ENCODE measurements at regions not wholly inside any gene's neighbourhood (a gene's known extent, or its start where the extent isn't known, plus 50 kb on each side); places are given as distances from the start of the nearest gene placed in this dataset.

GRCh38 chr5:93305984-93306383 is 275.0 kb downstream of the NR2F1-AS1 start:
- Mint-ChIP-seq H3K27me3 (ENCODE audit: low read depth) (no peaks in the 10 kb centered on the region), H3K4me3 (no peak overlapping the region), H3K36me3 (ENCODE audit: insufficient read depth in 2 of 2) (no peaks in the 10 kb centered on the region), H3K9me3 (peaks cover 2 to 4% of the 10 kb centered on the region in 2 donors), H3K27ac (no peak overlapping the region), H3K4me1 (ENCODE audit: low read depth) (no peaks in the 10 kb centered on the region)
- DNase-seq (no peak), ATAC-seq (replicated peaks in 1 of 2) (no peak)

- Mint-ChIP-seq H3K36me3 (ENCODE audit: insufficient read depth in 2 of 2) (no peaks in the 10 kb centered on the region), H3K4me3 (no peak overlapping the region), H3K4me1 (ENCODE audit: low read depth) (no peaks in the 10 kb centered on the region), H3K27ac (no peak overlapping the region), H3K27me3 (ENCODE audit: low read depth) (no peaks in the 10 kb centered on the region), H3K9me3 (peaks cover 0 to 2% of the 10 kb centered on the region in 2 donors)
- ATAC-seq (replicated peaks in 1 of 2): no peak
- no peak for DNase-seq
Measured at GRCh38 chr5:93304456-93305250, 276.4 kb downstream of the NR2F1-AS1 start.

- no peak for DNase-seq
- no peak for ATAC-seq (replicated peaks in 1 of 2)
- H3K36me3 Mint-ChIP-seq (ENCODE audit: insufficient read depth in 2 of 2): no peaks in the 10 kb centered on the region
- H3K27me3 Mint-ChIP-seq (ENCODE audit: low read depth): no peaks in the 10 kb centered on the region
- H3K27ac Mint-ChIP-seq: no peak overlapping the region
- H3K9me3 Mint-ChIP-seq: peaks cover 0 to 2% of the 10 kb centered on the region in 2 donors
- H3K4me1 Mint-ChIP-seq (ENCODE audit: low read depth): no peaks in the 10 kb centered on the region
- no peak overlapping the region for H3K4me3 Mint-ChIP-seq
Measured at GRCh38 chr5:93303291-93303691, 277.7 kb downstream of the NR2F1-AS1 start.

GRCh38 chr5:93302711-93303110 is 278.3 kb downstream of the NR2F1-AS1 start:
- ATAC-seq (replicated peaks in 1 of 2): no peak
- H3K4me3 Mint-ChIP-seq: no peak overlapping the region
- DNase-seq: no peak
- H3K27me3 Mint-ChIP-seq (ENCODE audit: low read depth): no peaks in the 10 kb centered on the region
- no peak overlapping the region for H3K27ac Mint-ChIP-seq
- H3K36me3 Mint-ChIP-seq (ENCODE audit: insufficient read depth in 2 of 2): no peaks in the 10 kb centered on the region
- no peaks in the 10 kb centered on the region for H3K4me1 Mint-ChIP-seq (ENCODE audit: low read depth)
- H3K9me3 Mint-ChIP-seq: peaks cover 0 to 2% of the 10 kb centered on the region in 2 donors

- Mint-ChIP-seq H3K27me3 (ENCODE audit: low read depth) (no peaks in the 10 kb centered on the region), H3K4me1 (ENCODE audit: low read depth) (no peaks in the 10 kb centered on the region), H3K4me3 (no peak overlapping the region), H3K9me3 (no peaks in the 10 kb centered on the region), H3K36me3 (ENCODE audit: insufficient read depth in 2 of 2) (no peaks in the 10 kb centered on the region), H3K27ac (no peak overlapping the region)
- DNase-seq: no peak
- no peak for ATAC-seq (replicated peaks in 1 of 2)
Measured at GRCh38 chr5:93300945-93301344, 280.1 kb downstream of the NR2F1-AS1 start.

DNA sequence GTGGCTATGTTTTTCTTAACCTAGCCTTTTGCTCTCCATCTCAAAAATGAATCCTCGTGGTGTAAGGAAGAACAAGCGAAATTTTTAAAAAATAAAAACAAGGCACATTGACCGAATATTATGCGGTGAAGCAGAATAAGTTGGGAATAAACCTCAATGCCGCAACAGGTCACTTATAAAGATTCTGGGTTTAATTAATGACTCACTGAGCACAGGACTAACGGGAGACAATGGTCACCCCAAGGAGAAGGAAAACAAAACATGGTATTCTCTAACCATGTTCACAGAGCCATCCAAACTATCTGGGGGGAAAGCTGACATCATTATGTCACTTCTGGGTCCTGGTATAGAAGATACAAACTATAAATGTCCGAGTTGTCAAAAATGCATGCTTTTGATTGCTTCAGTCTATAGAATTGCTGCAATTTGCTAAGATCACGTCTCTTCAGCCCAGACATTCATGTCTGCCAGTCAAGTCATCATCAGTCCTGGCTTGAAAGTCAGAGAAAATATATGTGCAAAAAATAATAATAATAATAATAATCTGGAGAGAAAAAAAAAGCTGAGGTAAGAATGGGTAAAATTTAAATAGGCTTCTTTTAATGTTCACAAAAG is 280.6 kb downstream of the NR2F1-AS1 start:
- H3K4me1 Mint-ChIP-seq (ENCODE audit: low read depth): no peaks in the 10 kb centered on the region
- H3K4me3 Mint-ChIP-seq: no peak overlapping the region
- H3K27me3 Mint-ChIP-seq (ENCODE audit: low read depth): no peaks in the 10 kb centered on the region
- no peak for ATAC-seq (replicated peaks in 1 of 2)
- H3K36me3 Mint-ChIP-seq (ENCODE audit: insufficient read depth in 2 of 2): no peaks in the 10 kb centered on the region
- no peak for DNase-seq
- H3K9me3 Mint-ChIP-seq: peaks cover 0 to 5% of the 10 kb centered on the region in 2 donors
- H3K27ac Mint-ChIP-seq: no peak overlapping the region

GRCh38 chr5:93299681-93300308 is 281.2 kb downstream of the NR2F1-AS1 start:
- no peaks in the 10 kb centered on the region for H3K27me3 Mint-ChIP-seq (ENCODE audit: low read depth)
- no peak overlapping the region for H3K4me3 Mint-ChIP-seq
- ATAC-seq (replicated peaks in 1 of 2): no peak
- H3K4me1 Mint-ChIP-seq (ENCODE audit: low read depth): no peaks in the 10 kb centered on the region
- no peak overlapping the region for H3K27ac Mint-ChIP-seq
- H3K9me3 Mint-ChIP-seq: peaks cover 0 to 5% of the 10 kb centered on the region in 2 donors
- no peaks in the 10 kb centered on the region for H3K36me3 Mint-ChIP-seq (ENCODE audit: insufficient read depth in 2 of 2)
- DNase-seq: no peak

DNA sequence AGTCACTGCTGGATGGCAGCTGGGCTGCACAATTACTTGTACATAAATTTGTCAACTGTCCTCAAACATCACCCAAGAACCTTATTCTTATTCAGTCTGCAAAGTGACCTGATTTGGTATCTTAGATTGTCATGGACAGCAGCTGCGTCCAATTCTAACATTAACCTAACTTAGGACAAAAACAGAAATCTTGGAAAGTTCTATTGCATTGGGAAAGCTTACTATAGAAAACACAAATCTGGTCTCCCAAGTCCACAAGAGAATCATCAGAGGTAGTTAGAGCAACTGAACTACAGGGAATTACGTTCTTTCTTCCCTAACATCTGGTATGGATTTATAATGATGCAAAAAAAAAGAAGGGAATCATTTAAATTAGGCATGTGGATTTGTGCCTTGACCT is 283.9 kb downstream of the NR2F1-AS1 start:
- Mint-ChIP-seq H3K27ac (no peak overlapping the region), H3K9me3 (peaks cover 0 to 7% of the 10 kb centered on the region in 2 donors), H3K4me3 (no peak overlapping the region), H3K36me3 (ENCODE audit: insufficient read depth in 2 of 2) (no peaks in the 10 kb centered on the region), H3K27me3 (ENCODE audit: low read depth) (no peaks in the 10 kb centered on the region), H3K4me1 (ENCODE audit: low read depth) (no peaks in the 10 kb centered on the region)
- ATAC-seq (replicated peaks in 1 of 2) (no peak), DNase-seq (no peak)

GRCh38 chr5:93296338-93296737 is 284.7 kb downstream of the NR2F1-AS1 start:
- no peaks in the 10 kb centered on the region for H3K36me3 Mint-ChIP-seq (ENCODE audit: insufficient read depth in 2 of 2)
- H3K27me3 Mint-ChIP-seq (ENCODE audit: low read depth): no peaks in the 10 kb centered on the region
- DNase-seq (no peak), ATAC-seq (replicated peaks in 1 of 2) (peak in 1 of 2 donors; percentile 35)
- peaks cover 0 to 7% of the 10 kb centered on the region in 2 donors for H3K9me3 Mint-ChIP-seq
- H3K27ac Mint-ChIP-seq: no peak overlapping the region
- no peak overlapping the region for H3K4me3 Mint-ChIP-seq
- no peaks in the 10 kb centered on the region for H3K4me1 Mint-ChIP-seq (ENCODE audit: low read depth)

DNA sequence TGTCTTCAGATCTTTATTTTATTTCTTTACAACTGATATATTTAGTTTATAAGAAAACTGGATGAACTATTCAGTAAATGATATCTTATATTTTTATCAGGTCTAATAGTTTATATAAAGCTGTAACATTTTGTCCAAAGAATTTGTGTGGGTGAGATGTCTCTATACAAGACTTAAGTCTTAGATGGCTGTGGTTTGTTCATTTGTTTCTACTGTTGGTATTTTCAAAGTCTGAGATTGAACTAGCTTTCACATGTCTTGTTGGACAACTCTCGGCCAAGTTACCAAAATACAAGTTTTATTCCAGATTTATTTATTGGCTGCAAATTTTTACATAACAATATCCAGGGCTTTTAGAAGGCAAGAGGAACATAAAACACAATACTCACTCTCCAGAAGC is 286.0 kb downstream of the NR2F1-AS1 start:
- DNase-seq (no peak), ATAC-seq (replicated peaks in 1 of 2) (no peak)
- Mint-ChIP-seq H3K4me3 (no peak overlapping the region), H3K4me1 (ENCODE audit: low read depth) (no peaks in the 10 kb centered on the region), H3K36me3 (ENCODE audit: insufficient read depth in 2 of 2) (no peaks in the 10 kb centered on the region), H3K27ac (no peak overlapping the region), H3K27me3 (ENCODE audit: low read depth) (no peaks in the 10 kb centered on the region), H3K9me3 (peaks cover 0 to 7% of the 10 kb centered on the region in 2 donors)

DNA sequence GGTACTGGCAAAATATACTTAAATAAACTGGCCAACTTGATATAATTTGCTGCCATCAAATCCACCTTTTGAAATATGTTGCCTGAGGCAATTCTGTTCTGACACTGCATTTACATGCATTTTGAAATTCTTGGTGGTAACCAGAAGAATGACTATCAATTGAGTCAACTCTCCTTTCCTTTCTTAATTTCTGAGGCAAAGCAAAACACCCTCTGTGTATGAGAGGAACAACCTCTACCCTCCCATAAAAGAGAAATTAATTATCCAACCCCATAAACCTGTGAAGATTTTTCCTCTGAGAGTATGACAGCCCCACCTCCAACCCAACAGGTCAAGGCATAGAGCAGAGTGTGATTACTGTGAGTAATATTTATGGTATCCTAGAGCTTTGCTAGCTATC is 286.8 kb downstream of the NR2F1-AS1 start:
- Mint-ChIP-seq H3K4me1 (ENCODE audit: low read depth) (no peaks in the 10 kb centered on the region), H3K9me3 (peaks cover 0 to 7% of the 10 kb centered on the region in 2 donors), H3K36me3 (ENCODE audit: insufficient read depth in 2 of 2) (no peaks in the 10 kb centered on the region), H3K4me3 (no peak overlapping the region), H3K27me3 (ENCODE audit: low read depth) (no peaks in the 10 kb centered on the region), H3K27ac (no peak overlapping the region)
- no peak for ATAC-seq (replicated peaks in 1 of 2)
- no peak for DNase-seq

- no peak overlapping the region for H3K4me3 Mint-ChIP-seq
- peaks cover 0 to 3% of the 10 kb centered on the region in 2 donors for H3K36me3 Mint-ChIP-seq (ENCODE audit: insufficient read depth in 2 of 2)
- H3K27ac Mint-ChIP-seq: no peak overlapping the region
- peaks cover 5 to 9% of the 10 kb centered on the region in 2 donors for H3K9me3 Mint-ChIP-seq
- no peaks in the 10 kb centered on the region for H3K27me3 Mint-ChIP-seq (ENCODE audit: low read depth)
- no peak for DNase-seq
- ATAC-seq (replicated peaks in 1 of 2): no peak
- H3K4me1 Mint-ChIP-seq (ENCODE audit: low read depth): no peaks in the 10 kb centered on the region
Measured at GRCh38 chr5:93289942-93290341, 291.1 kb downstream of the NR2F1-AS1 start.

DNA sequence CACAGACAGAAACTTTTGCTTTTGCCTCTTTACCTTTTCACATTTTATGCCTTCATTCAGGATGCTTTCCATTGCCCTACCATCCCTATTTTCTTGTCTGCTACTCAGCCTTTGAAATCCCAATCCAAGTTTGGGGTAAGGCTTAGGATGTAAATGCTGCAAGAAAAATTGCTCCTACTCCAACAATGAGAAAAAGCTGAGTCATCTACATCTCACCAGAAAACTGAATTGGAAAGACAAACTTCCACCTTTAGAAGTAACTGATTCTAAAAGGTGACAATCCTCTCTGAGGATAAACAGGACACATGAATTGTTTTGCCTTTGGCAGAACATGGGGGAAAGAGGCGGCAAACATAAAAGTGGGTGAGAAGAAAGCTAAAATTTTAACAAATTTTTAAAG is 295.6 kb downstream of the NR2F1-AS1 start:
- Mint-ChIP-seq H3K4me1 (ENCODE audit: low read depth) (no peaks in the 10 kb centered on the region), H3K9me3 (peaks cover 3 to 9% of the 10 kb centered on the region in 2 donors), H3K27ac (no peak overlapping the region), H3K4me3 (no peak overlapping the region), H3K36me3 (ENCODE audit: insufficient read depth in 2 of 2) (peaks cover 0 to 3% of the 10 kb centered on the region in 2 donors), H3K27me3 (ENCODE audit: low read depth) (no peaks in the 10 kb centered on the region)
- DNase-seq: no peak
- no peak for ATAC-seq (replicated peaks in 1 of 2)
